ENCODE measurements at regions not wholly inside any gene's neighbourhood (a gene's known extent, or its start where the extent isn't known, plus 50 kb on each side); places are given as distances from the start of the nearest gene placed in this dataset.

DNA sequence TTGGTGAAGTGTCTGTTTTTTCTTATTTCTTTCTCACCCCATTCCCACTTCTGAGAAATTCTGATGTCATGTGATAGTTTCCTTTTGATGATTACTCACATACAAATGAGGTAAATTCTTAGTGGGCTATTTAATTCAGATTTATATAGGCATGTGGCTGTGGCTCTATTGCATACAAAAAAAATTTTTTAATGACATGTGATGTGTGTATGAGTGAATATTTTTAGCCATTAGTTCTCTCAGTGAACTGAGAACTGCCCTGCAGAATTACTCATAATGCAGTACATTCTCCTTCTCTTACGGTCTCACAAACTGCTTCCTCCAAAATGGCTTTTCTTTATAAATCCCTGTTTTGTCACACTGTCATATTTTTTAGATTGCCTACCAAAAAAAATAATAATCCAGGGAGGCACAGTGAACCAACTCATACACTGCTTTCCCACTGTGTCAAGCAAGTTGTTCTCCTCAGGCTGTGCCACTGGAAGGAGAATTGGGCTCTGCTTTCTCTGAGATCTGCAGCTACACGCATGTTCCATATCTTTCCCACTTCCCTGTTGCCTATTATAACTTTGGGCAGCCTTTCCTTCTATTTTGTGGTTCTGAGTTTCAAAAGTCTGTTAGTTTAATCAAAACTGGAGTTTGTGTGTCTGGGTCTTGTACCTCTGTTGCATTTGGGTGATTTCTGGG, 415.7 kb upstream of the THBS1 start:
- TF ChIP-seq, protein P1, sequence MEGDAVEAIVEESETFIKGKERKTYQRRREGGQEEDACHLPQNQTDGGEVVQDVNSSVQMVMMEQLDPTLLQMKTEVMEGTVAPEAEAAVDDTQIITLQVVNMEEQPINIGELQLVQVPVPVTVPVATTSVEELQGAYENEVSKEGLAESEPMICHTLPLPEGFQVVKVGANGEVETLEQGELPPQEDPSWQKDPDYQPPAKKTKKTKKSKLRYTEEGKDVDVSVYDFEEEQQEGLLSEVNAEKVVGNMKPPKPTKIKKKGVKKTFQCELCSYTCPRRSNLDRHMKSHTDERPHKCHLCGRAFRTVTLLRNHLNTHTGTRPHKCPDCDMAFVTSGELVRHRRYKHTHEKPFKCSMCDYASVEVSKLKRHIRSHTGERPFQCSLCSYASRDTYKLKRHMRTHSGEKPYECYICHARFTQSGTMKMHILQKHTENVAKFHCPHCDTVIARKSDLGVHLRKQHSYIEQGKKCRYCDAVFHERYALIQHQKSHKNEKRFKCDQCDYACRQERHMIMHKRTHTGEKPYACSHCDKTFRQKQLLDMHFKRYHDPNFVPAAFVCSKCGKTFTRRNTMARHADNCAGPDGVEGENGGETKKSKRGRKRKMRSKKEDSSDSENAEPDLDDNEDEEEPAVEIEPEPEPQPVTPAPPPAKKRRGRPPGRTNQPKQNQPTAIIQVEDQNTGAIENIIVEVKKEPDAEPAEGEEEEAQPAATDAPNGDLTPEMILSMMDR (IDR thresholded peaks at IDR 0.05; ENCODE audit: poor library complexity, severe bottlenecking) = no peak
- TF ChIP-seq POLR2AphosphoS5 (IDR thresholded peaks at IDR 0.05) (no peak), SMC3 (conservative IDR thresholded peaks at IDR 0.05; ENCODE audit: poor library complexity) (no peak), RAD21 (conservative IDR thresholded peaks at IDR 0.05) (no peak), EZH2 (IDR thresholded peaks at IDR 0.05; ENCODE audit: borderline replicate concordance, insufficient read depth, low read length, poor library complexity, severe bottlenecking) (no peak), MXI1 (conservative IDR thresholded peaks at IDR 0.05; ENCODE audit: poor library complexity, severe bottlenecking) (no peak), REST (IDR thresholded peaks at IDR 0.05; ENCODE audit: borderline replicate concordance) (no peak), TAF1 (IDR thresholded peaks at IDR 0.05; ENCODE audit: low read depth) (no peak), EP300 (conservative IDR thresholded peaks at IDR 0.05; ENCODE audit: poor library complexity, severe bottlenecking) (no peak)
